Gastrocnemius medialis (tissue), 4 donors: ENCODE measurements at regions not wholly inside any gene's neighbourhood (a gene's known extent, or its start where the extent isn't known, plus 50 kb on each side); places are given as distances from the start of the nearest gene placed in this dataset.
"Not testable (repeated sequence)": the region's sequence is repeated elsewhere in the genome, so short reads cannot be mapped to it uniquely, and the experiment has no call there.

ENCODE experiments used
- POLR2A ChIP-seq, 2 donors: fragments of 450-650 bp; IDR thresholded peaks; one replicate each; pipeline ENCODE4 v1.6.1; 2017; ENCODE audit warnings: antibody characterized with exemption in 2 of 2, mild to moderate bottlenecking in 2 of 2, moderate library complexity in 2 of 2
- TF ChIP-seq, protein P1 (sequence below), 5 experiments: fragments of 450-650 bp in 3 of 5; fragments of 200-600 bp in 2 of 5; sonication (generic) in 2 of 5; IDR thresholded peaks in 4 of 5; conservative IDR thresholded peaks in 1 of 5; 1 replicate in 4 of 5; 2 replicates in 1 of 5; pipeline ENCODE4 v1.5.1; 2016 to 2019; ENCODE audit warnings: antibody characterized with exemption in 5 of 5, mild to moderate bottlenecking in 3 of 5, moderate library complexity in 3 of 5

DNA sequence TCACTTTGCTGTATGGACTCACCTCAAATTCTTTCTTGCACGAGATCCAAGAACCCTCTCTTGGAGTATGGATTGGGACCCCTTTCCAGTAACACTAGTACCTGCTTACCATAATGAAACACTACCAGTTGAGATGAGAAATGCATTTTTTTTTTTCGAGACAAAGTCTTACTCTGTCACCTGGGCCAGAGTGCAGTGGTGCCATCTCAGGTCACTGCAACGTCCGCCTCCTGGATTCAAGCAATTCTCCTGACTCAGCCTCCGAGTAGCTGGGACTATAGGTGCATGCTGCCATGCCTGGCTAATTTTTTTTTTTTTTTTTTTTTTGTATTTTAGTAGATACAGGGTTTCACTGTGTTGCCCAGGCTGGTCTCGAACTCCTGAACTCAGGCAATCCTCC lies 167.0 kb downstream of the THBS2 start:
- TF ChIP-seq, protein P1, sequence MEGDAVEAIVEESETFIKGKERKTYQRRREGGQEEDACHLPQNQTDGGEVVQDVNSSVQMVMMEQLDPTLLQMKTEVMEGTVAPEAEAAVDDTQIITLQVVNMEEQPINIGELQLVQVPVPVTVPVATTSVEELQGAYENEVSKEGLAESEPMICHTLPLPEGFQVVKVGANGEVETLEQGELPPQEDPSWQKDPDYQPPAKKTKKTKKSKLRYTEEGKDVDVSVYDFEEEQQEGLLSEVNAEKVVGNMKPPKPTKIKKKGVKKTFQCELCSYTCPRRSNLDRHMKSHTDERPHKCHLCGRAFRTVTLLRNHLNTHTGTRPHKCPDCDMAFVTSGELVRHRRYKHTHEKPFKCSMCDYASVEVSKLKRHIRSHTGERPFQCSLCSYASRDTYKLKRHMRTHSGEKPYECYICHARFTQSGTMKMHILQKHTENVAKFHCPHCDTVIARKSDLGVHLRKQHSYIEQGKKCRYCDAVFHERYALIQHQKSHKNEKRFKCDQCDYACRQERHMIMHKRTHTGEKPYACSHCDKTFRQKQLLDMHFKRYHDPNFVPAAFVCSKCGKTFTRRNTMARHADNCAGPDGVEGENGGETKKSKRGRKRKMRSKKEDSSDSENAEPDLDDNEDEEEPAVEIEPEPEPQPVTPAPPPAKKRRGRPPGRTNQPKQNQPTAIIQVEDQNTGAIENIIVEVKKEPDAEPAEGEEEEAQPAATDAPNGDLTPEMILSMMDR (IDR thresholded peaks at IDR 0.05 in 4 of 5, conservative IDR thresholded peaks at IDR 0.05 in 1 of 5), result not testable (repeated sequence)
- TF ChIP-seq POLR2A (IDR thresholded peaks at IDR 0.05), result not testable (repeated sequence)
